ENCODE measurements at regions not wholly inside any gene's neighbourhood (a gene's known extent, or its start where the extent isn't known, plus 50 kb on each side); places are given as distances from the start of the nearest gene placed in this dataset.

GRCh38 chr18:29892960-29893558 is 1149.5 kb downstream of the DSC3 start:
- TF ChIP-seq ZNF140 (tag by site-specific recombination; IDR thresholded peaks at IDR 0.05) (no peak), CTCF (tag by site-specific recombination; IDR thresholded peaks at IDR 0.05) (no peak), ZBTB21 (tag by site-specific recombination; IDR thresholded peaks at IDR 0.05) (no peak), SETDB1 (IDR thresholded peaks at IDR 0.05; ENCODE audit: insufficient read length, low read length) (no peak), ZBTB26 (tag by site-specific recombination; optimal IDR thresholded peaks at IDR 0.05) (no peak), ZNF558 (tag by site-specific recombination; IDR thresholded peaks at IDR 0.05) (no peak), ZNF114 (tag by site-specific recombination; IDR thresholded peaks at IDR 0.05) (no peak), ZNF701 (tag by site-specific recombination; IDR thresholded peaks at IDR 0.05) (no peak), ZNF214 (tag by site-specific recombination; IDR thresholded peaks at IDR 0.05; ENCODE audit: borderline replicate concordance) (no peak), ZNF76 (tag by site-specific recombination; IDR thresholded peaks at IDR 0.05; ENCODE audit: borderline replicate concordance, low read depth) (no peak), ZNF837 (tag by site-specific recombination; IDR thresholded peaks at IDR 0.05) (no peak), PATZ1 (tag by site-specific recombination; IDR thresholded peaks at IDR 0.05) (no peak)
